ENCODE measurements at regions not wholly inside any gene's neighbourhood (a gene's known extent, or its start where the extent isn't known, plus 50 kb on each side); places are given as distances from the start of the nearest gene placed in this dataset.

DNA sequence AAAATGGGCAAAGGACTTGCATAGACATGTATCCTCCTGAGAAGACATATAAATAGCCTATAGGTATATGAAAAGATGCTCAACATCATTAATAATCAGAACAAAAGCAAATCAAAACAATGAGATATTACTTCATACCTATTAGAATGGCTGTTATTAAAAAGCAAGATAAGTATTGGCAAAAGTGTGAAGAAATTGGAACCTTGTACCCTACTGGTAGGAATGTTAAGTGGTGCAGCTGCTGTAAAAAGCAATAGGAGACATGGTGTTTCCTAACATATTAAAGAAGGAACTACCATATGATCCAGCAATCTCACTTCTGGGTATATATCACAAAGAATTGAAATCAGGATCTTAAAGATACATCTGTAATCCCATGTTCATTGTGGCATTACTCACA, 69.8 kb upstream of the PRR16 start:
- no peak for DNase-seq (ENCODE audit: missing footprints)
- ATAC-seq, result no peak
- intact Hi-C loops (cut with DNase I), result no loop called here

DNA sequence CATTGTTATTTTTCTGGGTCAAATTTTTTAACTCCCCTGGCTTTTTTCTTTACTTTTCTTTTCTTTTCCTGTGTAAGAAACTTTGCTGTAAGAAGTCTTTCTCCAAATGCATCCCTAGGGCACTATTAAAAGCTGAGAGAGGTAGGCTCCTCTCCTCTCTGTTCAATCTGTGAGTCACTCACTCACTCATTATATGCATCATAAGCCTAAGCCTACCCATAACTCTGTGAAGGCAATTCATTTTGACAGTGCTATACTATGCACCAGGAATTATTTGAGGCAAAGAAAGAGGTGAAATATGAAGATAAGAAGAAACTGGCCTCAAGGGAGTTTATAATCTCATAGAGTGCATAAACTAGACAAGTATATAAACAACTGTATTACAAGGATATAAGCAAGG, 67.9 kb upstream of the PRR16 start:
- ATAC-seq, result no peak
- intact Hi-C loops (cut with DNase I), result no loop called here
- no peak for DNase-seq (ENCODE audit: missing footprints)

DNA sequence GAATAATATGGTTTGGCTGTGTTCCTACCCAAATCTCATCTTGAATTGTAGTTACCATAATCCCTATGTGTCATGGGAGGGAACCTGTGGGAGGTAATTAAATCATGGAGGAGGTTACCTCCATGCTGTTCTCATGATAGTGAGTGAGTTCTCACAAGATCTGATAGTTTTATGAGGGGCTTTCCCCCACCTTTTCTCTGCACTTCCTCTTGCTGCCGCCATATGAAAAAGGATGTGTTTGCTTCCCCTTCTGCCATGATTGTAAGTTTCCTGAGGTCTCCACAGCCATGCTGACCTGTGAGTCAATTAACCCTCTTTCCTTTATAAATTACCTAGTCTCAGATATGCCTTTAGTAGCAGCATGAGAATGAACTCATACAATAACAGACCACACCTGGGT, 63.7 kb upstream of the PRR16 start:
- DNase-seq (ENCODE audit: missing footprints) (no peak), ATAC-seq (no peak)
- intact Hi-C loops (cut with DNase I), result no loop called here

DNA sequence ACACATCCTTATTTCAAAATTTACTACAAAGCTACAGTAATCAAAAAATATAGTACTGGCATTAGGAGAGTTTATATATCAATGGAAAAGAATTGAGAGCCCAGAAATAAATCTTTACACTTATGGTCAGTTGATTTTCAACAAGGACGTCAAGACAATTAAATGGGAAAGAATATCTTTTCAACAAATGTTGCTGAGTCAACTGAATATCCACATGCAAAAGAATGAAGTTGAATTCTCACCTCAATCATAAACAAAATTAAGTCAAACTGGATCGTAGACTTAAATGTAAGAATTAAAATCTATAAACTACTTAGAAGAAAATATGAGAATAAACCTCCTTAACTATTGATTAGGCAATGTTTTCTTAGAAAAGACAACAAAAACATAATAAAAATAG, 61.5 kb upstream of the PRR16 start:
- intact Hi-C loops (cut with DNase I), result no loop called here
- ATAC-seq (no peak), DNase-seq (ENCODE audit: missing footprints) (no peak)

DNA sequence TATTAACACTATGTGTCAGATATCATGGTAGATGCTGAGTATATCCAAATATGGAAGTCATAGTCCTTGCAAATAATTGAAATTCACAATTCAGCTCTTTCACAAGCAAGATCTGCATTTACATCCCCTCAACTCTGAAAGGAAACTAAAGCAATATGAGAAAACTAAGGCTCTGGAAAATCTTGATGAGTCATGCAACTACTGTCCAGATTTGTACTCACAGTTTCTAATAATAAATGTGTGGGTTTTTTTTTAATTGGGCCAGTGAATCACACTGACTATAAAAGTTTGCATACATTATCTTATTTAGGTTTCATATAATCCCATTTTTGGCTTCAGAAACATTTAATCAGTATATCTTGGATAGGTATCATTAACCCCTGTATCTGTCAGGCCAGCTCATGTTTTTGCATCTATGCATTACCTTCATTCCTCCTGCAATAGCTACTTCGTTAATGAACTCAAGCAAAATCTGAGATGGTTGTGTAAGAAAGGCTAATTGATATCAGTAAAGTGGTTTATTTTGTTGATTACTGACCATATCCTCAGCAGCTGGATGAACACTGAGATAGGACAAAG, 58.7 kb upstream of the PRR16 start:
- ATAC-seq (no peak), DNase-seq (ENCODE audit: missing footprints) (no peak)
- intact Hi-C loops (cut with DNase I), result no loop called here

DNA sequence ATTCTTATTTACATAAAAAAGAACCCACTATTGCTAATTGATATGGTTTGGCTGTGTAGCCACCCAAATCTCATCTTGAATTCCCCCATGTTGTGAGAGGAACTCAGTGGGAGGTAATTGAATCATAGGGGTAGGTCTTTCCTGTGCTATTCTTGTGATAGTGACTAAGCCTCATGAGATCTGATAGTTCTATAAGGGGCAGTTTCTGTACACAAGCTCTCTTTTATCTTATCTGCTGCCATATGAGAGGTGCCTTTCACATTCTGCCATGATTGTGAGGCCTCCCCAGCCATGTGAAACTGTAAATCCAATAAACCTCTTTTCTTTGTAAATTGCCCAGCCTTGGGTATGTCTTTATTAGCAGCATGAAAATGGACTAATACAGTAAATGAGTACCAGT, 58.2 kb upstream of the PRR16 start:
- ATAC-seq, result no peak

DNA sequence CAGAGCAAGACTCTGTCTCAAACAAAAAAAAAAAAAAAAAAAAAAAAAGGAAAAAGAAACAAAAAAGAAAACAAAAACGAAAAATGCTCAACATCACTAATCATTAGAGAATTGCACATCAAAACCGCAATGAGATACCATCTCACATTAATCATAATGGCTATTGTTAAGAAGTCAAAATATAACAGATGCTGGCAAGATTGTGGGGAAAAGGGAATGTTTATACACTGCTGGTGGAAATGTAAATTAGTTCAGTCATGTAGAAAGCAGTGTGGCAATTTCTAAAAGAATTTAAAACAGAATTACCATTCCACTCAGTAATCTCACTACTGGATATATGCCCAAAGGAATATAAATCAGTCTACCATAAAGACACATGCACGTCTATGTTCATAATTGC, 50.4 kb upstream of the PRR16 start:
- intact Hi-C loops (cut with DNase I), result no loop called here
- ATAC-seq (no peak), DNase-seq (ENCODE audit: missing footprints) (no peak)

More for the DNA sequence above, 58.2 kb upstream of the PRR16 start:
- intact Hi-C loops (cut with DNase I), result no loop called here
- DNase-seq (ENCODE audit: missing footprints), result no peak
